ENCODE measurements at regions not wholly inside any gene's neighbourhood (a gene's known extent, or its start where the extent isn't known, plus 50 kb on each side); places are given as distances from the start of the nearest gene placed in this dataset.

DNA sequence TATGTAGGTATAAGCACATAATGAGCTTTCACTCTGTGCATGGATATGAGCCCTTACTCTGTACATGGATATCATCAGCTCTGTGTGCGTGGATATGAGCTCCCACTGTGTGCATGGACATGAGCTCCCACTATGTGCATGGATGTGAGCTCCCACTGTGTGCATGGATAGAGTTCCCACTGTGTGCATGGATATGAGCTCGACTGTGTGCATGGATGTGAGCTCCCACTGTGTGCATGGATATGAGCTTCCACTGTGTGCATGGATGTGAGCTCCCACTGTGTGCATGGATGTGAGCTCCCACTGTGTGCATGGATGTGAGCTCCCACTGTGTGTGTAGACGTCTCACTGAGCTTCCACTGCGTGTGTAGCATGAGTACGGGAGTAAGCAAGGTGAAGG, 149.3 kb upstream of the ALKAL2 start:
- no peak for TF ChIP-seq ARNTL (CRISPR knock-in tag; IDR thresholded peaks at IDR 0.05; ENCODE audit: borderline replicate concordance, low read depth)
- no peak for TF ChIP-seq TOX (CRISPR knock-in tag; IDR thresholded peaks at IDR 0.05; ENCODE audit: borderline replicate concordance)
